ENCODE measurements at regions not wholly inside any gene's neighbourhood (a gene's known extent, or its start where the extent isn't known, plus 50 kb on each side); places are given as distances from the start of the nearest gene placed in this dataset.

GRCh38 chr6:104226790-104227446 is 632.8 kb downstream of the HACE1 start:
- FAIRE-seq (no peak), ATAC-seq (no peak)
- no peaks in the 10 kb centered on the region for H3K79me2 ChIP-seq (ENCODE audit: control insufficient read depth, insufficient read depth, low read length)
- TF ChIP-seq SAFB2 (IDR thresholded peaks at IDR 0.05; ENCODE audit: borderline replicate concordance, low read depth, low read length, severe bottlenecking) (no peak), DNMT1 (IDR thresholded peaks at IDR 0.05) (no peak), ZBTB40 (IDR thresholded peaks at IDR 0.05) (no peak), ZBTB40 (CRISPR knock-in tag; IDR thresholded peaks at IDR 0.05) (no peak), CEBPB (tag; IDR thresholded peaks at IDR 0.05) (peak; percentile 56; the same call in 1 of the 2 replicates), ZFP30 (CRISPR knock-in tag; IDR thresholded peaks at IDR 0.05; ENCODE audit: borderline replicate concordance) (no peak), HMBOX1 (IDR thresholded peaks at IDR 0.05) (no peak), KAT7 (CRISPR knock-in tag; IDR thresholded peaks at IDR 0.05; ENCODE audit: borderline replicate concordance) (no peak), E2F4 (CRISPR knock-in tag; IDR thresholded peaks at IDR 0.05; ENCODE audit: low read depth) (no peak)

More at GRCh38 chr6:104226790-104227446, 632.8 kb downstream of the HACE1 start:
- H3K4me1 ChIP-seq (replicated peaks in 1 of 2; ENCODE audit: control insufficient read depth in 2 of 2, insufficient read depth in 2 of 2, low read length in 2 of 2): no peaks in the 10 kb centered on the region
- intact Hi-C loops (cut with micrococcal nuclease) (no loop called here), in situ Hi-C loops (cut with MboI) (no loop called here)
- H3K9me1 ChIP-seq (ENCODE audit: control insufficient read depth, insufficient read depth, low read length): no peaks in the 10 kb centered on the region
- H3K4me2 ChIP-seq (ENCODE audit: insufficient read depth, low read length): no peak overlapping the region
- no peak for DNase-seq (ENCODE audit: extremely low read depth in 1 of 4, low spot score in 3 of 4)
- BruUV-seq (replicated peaks): no TSS peak
- no peaks in the 10 kb centered on the region for H3K36me3 ChIP-seq (ENCODE audit: control insufficient read depth, insufficient read depth, low read length)
- no peaks in the 10 kb centered on the region for H4K20me1 ChIP-seq (replicated peaks; ENCODE audit: control insufficient read depth, insufficient read depth, low read length)
- H3K9ac ChIP-seq (ENCODE audit: insufficient read depth in 1 of 2, low read depth in 2 of 2, low read length in 2 of 2): no peak overlapping the region
- CTCF ChIA-PET (ENCODE audit: low intra/inter-chr PET ratio): no interaction called here
- H3K27me3 ChIP-seq (ENCODE audit: control insufficient read depth in 2 of 2, insufficient read depth in 2 of 2, low read length in 2 of 2): no peaks in the 10 kb centered on the region
- no peak overlapping the region for H2AFZ ChIP-seq (ENCODE audit: low read depth, low read length)
- H3K9me3 ChIP-seq (replicated peaks; ENCODE audit: control insufficient read depth, insufficient read depth, low read depth, low read length): no peaks in the 10 kb centered on the region
- 0% methylated on average over 4 of the region's 4 CpGs for WGBS (ENCODE audit: insufficient coverage, low coverage, missing lambda C conversion rate)
- H3K4me3 ChIP-seq: no peak overlapping the region
- POLR2A ChIA-PET: no interaction called here
- H3K27ac ChIP-seq (ENCODE audit: extremely low read depth, low read depth, low read length): no peak overlapping the region
